HEK293T (cell line): ENCODE measurements at regions not wholly inside any gene's neighbourhood (a gene's known extent, or its start where the extent isn't known, plus 50 kb on each side); places are given as distances from the start of the nearest gene placed in this dataset.

Source experiments
- CTCF ChIA-PET: fragments of 350-600 bp; formaldehyde crosslinking; extraction: SDS; loops from one replicate; lab custom pipeline; 2021; ENCODE audit warnings: antibody characterized with exemption, inconsistent platforms; lab: Yijun Ruan, JAX
- POLR2A ChIA-PET: fragments of 350-600 bp; formaldehyde crosslinking; extraction: SDS; loops from one replicate; lab custom pipeline; 2020; ENCODE audit warnings: antibody characterized with exemption, inconsistent platforms; lab: Yijun Ruan, JAX
- DNase-seq: peaks from one replicate; pipeline ENCODE4 v3.0.0; 2012; ENCODE audit warnings: mixed read lengths; ENCODE audit errors: extremely low spot score
- ARNT ChIP-seq: fragments of 450-650 bp; IDR thresholded peaks from 2 replicates; pipeline ENCODE4 v1.6.1; 2017; ENCODE audit warnings: mild to moderate bottlenecking
- BHLHE40 ChIP-seq: fragments of 450-650 bp; IDR thresholded peaks from 2 replicates; pipeline ENCODE4 v1.6.1; 2016; ENCODE audit warnings: mild to moderate bottlenecking, moderate library complexity, borderline replicate concordance
- CTBP1 ChIP-seq: fragments of 450-650 bp; IDR thresholded peaks from 2 replicates; pipeline ENCODE4 v1.6.1; 2016; ENCODE audit warnings: borderline replicate concordance
- ELF4 ChIP-seq: fragments of 450-650 bp; IDR thresholded peaks from 2 replicates; pipeline ENCODE4 v1.6.1; 2017; ENCODE audit warnings: antibody characterized with exemption
- FOXA1 ChIP-seq: fragments of 450-650 bp; IDR thresholded peaks from 2 replicates; pipeline ENCODE4 v1.6.1; 2016; ENCODE audit warnings: mild to moderate bottlenecking
- FOXK2 ChIP-seq: fragments of 450-650 bp; IDR thresholded peaks from 2 replicates; pipeline ENCODE4 v1.6.1; 2016; ENCODE audit warnings: mild to moderate bottlenecking
- FOXM1 ChIP-seq: fragments of 450-650 bp; IDR thresholded peaks from 2 replicates; pipeline ENCODE4 v1.6.1; 2017; ENCODE audit warnings: mild to moderate bottlenecking, borderline replicate concordance
- HDGF ChIP-seq: fragments of 450-650 bp; IDR thresholded peaks from 2 replicates; pipeline ENCODE4 v1.6.1; 2017; ENCODE audit warnings: antibody characterized with exemption, borderline replicate concordance
- L3MBTL2 ChIP-seq: fragments of 450-650 bp; conservative IDR thresholded peaks from 2 replicates; pipeline ENCODE4 v1.6.1; 2016; ENCODE audit warnings: mild to moderate bottlenecking
- LEF1 ChIP-seq: fragments of 450-650 bp; IDR thresholded peaks from 2 replicates; pipeline ENCODE4 v1.6.1; 2017; ENCODE audit warnings: mild to moderate bottlenecking, borderline replicate concordance
- NFRKB ChIP-seq: fragments of 450-650 bp; IDR thresholded peaks from 2 replicates; pipeline ENCODE4 v1.6.1; 2016; ENCODE audit warnings: mild to moderate bottlenecking, moderate library complexity
- SP1 ChIP-seq: fragments of 450-650 bp; IDR thresholded peaks from 2 replicates; pipeline ENCODE4 v1.6.1; 2017
- SUZ12 ChIP-seq: fragments of 450-650 bp; IDR thresholded peaks from 2 replicates; pipeline ENCODE4 v1.6.1; 2016; ENCODE audit warnings: mild to moderate bottlenecking
- TARDBP ChIP-seq: fragments of 450-650 bp; IDR thresholded peaks from 2 replicates; pipeline ENCODE4 v1.6.1; 2016
- ZNF384 ChIP-seq: fragments of 450-650 bp; IDR thresholded peaks from 2 replicates; pipeline ENCODE4 v1.6.1; 2016
- TF ChIP-seq, protein P1 (sequence below): fragments of 450-650 bp; IDR thresholded peaks from 2 replicates; pipeline ENCODE4 v1.6.1; 2016

- DNase-seq = no peak
- ChIA-PET POLR2A (no interaction called here), CTCF (no interaction called here)
Measured at GRCh38 chr10:131725581-131726069, 175.2 kb upstream of the PPP2R2D start.

GRCh38 chr10:131726076-131726880 is 174.5 kb upstream of the PPP2R2D start:
- ChIA-PET CTCF (no interaction called here), POLR2A (no interaction called here)

More at GRCh38 chr10:131725581-131726069, 175.2 kb upstream of the PPP2R2D start:
- TF ChIP-seq FOXM1 (no peak), BHLHE40 (no peak), FOXA1 (no peak), ARNT (no peak), NFRKB (no peak), FOXK2 (no peak), L3MBTL2 (no peak), ZNF384 (no peak), ELF4 (no peak), HDGF (no peak), TARDBP (no peak)
- TF ChIP-seq, protein P1, sequence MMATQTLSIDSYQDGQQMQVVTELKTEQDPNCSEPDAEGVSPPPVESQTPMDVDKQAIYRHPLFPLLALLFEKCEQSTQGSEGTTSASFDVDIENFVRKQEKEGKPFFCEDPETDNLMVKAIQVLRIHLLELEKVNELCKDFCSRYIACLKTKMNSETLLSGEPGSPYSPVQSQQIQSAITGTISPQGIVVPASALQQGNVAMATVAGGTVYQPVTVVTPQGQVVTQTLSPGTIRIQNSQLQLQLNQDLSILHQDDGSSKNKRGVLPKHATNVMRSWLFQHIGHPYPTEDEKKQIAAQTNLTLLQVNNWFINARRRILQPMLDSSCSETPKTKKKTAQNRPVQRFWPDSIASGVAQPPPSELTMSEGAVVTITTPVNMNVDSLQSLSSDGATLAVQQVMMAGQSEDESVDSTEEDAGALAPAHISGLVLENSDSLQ = no peak

GRCh38 chr10:131726967-131727366 is 173.8 kb upstream of the PPP2R2D start:
- ChIA-PET POLR2A (no interaction called here), CTCF (no interaction called here)
- no peak for TF ChIP-seq TARDBP
- TF ChIP-seq ELF4 = no peak
- TF ChIP-seq CTBP1 = no peak
- no peak for TF ChIP-seq FOXK2
- DNase-seq = no peak

More at GRCh38 chr10:131726076-131726880, 174.5 kb upstream of the PPP2R2D start:
- no peak for TF ChIP-seq FOXK2
- no peak for TF ChIP-seq TARDBP
- TF ChIP-seq ARNT = no peak
- TF ChIP-seq FOXM1 = no peak
- no peak for TF ChIP-seq SUZ12
- no peak for TF ChIP-seq ELF4
- no peak for TF ChIP-seq HDGF
- TF ChIP-seq CTBP1 = no peak
- TF ChIP-seq FOXA1 = no peak
- TF ChIP-seq, protein P1 = no peak
- TF ChIP-seq ZNF384 = no peak
- no peak for TF ChIP-seq L3MBTL2
- no peak for TF ChIP-seq SP1
- no peak for TF ChIP-seq LEF1
- no peak for DNase-seq

GRCh38 chr10:131727560-131727959 is 173.2 kb upstream of the PPP2R2D start:
- TF ChIP-seq ARNT (no peak), LEF1 (no peak), NFRKB (no peak), TARDBP (no peak), BHLHE40 (no peak), FOXK2 (no peak), SP1 (no peak), FOXA1 (no peak), ZNF384 (no peak), L3MBTL2 (no peak), HDGF (no peak), FOXM1 (no peak)
- CTCF ChIA-PET = no interaction called here
- POLR2A ChIA-PET = no interaction called here
- DNase-seq = no peak

GRCh38 chr10:131728286-131729228 is 172.3 kb upstream of the PPP2R2D start:
- no peak for TF ChIP-seq HDGF
- no peak for TF ChIP-seq FOXA1
- no peak for TF ChIP-seq ZNF384
- TF ChIP-seq ELF4 = no peak
- no peak for TF ChIP-seq FOXK2
- TF ChIP-seq CTBP1 = no peak
- no peak for TF ChIP-seq ARNT
- TF ChIP-seq BHLHE40 = no peak
- TF ChIP-seq NFRKB = no peak
- TF ChIP-seq TARDBP = no peak
- TF ChIP-seq, protein P1 = no peak
- no peak for TF ChIP-seq L3MBTL2
- no peak for TF ChIP-seq SUZ12
- TF ChIP-seq SP1 = no peak
- TF ChIP-seq LEF1 = no peak
- no peak for DNase-seq
- POLR2A ChIA-PET = no interaction called here
- CTCF ChIA-PET = no interaction called here
